AG04450 (cell line): ENCODE measurements at regions not wholly inside any gene's neighbourhood (a gene's known extent, or its start where the extent isn't known, plus 50 kb on each side); places are given as distances from the start of the nearest gene placed in this dataset.

Source experiments
- CTCF ChIA-PET: fragments of 300-600, 350-600 bp; formaldehyde crosslinking; extraction: SDS; loops from one replicate; lab custom pipeline; 2022; ENCODE audit warnings: antibody characterized with exemption, inconsistent platforms; lab: Charles Lee
- POLR2A ChIA-PET: fragments of 350-600 bp; formaldehyde crosslinking; extraction: SDS; loops from one replicate; lab custom pipeline; 2021; ENCODE audit warnings: antibody characterized with exemption, inconsistent platforms; lab: Yijun Ruan, JAX
- DNase-seq: peaks from one replicate; pipeline ENCODE4 v3.0.0-alpha.2; 2011; ENCODE audit warnings: low read depth, low spot score
- H3K27ac ChIP-seq: one replicate; pipeline ENCODE4 v1.5.1; 2012; ENCODE audit warnings: low read depth, low read length, control low read depth
- H3K27me3 ChIP-seq: one replicate; pipeline ENCODE4 v1.6.0; 2012; ENCODE audit warnings: low read length; ENCODE audit not compliant: control insufficient read depth, insufficient read depth
- H3K4me3 ChIP-seq: 2 replicates; pipeline ENCODE4 v1.5.1; 2011; ENCODE audit warnings: mild to moderate bottlenecking, low read depth, low read length, control low read depth
- H3K9me3 ChIP-seq: 2 replicates; pipeline ENCODE4 v1.5.1; 2012; ENCODE audit warnings: low read length; ENCODE audit not compliant: control insufficient read depth, insufficient read depth
- TF ChIP-seq, protein P1 (sequence below): IDR thresholded peaks from 2 replicates; pipeline ENCODE4 v1.5.1; 2011; ENCODE audit warnings: low read depth, low read length, control low read depth, inconsistent platforms

DNA sequence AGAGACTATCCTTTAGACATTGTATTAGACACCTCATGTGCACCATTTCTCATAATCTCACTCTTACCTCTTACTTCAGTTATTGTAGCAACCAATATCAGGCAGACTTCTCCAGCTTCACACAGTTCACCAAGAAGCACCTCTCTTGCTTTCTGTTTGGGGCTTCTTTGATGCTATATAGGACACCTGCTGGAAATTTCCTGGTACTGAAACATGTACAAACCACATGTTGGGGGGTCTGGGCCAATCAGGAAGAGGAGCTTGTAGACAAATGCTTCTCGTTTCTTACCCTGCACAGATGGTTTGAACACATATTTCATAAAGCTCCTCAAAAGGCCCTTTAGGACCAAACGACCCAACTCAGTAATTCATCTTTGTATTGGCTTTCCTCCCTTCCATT, 212.1 kb downstream of the IZUMO3 start:
- ChIA-PET CTCF (no interaction called here), POLR2A (no interaction called here)
- Histone ChIP-seq H3K27ac (no peak overlapping the region), H3K4me3 (no peak overlapping the region), H3K27me3 (no peaks in the 10 kb centered on the region), H3K9me3 (peaks cover 3% of the 10 kb centered on the region; the same call in 1 of the 2 replicates)
- DNase-seq = no peak
- TF ChIP-seq, protein P1, sequence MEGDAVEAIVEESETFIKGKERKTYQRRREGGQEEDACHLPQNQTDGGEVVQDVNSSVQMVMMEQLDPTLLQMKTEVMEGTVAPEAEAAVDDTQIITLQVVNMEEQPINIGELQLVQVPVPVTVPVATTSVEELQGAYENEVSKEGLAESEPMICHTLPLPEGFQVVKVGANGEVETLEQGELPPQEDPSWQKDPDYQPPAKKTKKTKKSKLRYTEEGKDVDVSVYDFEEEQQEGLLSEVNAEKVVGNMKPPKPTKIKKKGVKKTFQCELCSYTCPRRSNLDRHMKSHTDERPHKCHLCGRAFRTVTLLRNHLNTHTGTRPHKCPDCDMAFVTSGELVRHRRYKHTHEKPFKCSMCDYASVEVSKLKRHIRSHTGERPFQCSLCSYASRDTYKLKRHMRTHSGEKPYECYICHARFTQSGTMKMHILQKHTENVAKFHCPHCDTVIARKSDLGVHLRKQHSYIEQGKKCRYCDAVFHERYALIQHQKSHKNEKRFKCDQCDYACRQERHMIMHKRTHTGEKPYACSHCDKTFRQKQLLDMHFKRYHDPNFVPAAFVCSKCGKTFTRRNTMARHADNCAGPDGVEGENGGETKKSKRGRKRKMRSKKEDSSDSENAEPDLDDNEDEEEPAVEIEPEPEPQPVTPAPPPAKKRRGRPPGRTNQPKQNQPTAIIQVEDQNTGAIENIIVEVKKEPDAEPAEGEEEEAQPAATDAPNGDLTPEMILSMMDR = no peak

DNA sequence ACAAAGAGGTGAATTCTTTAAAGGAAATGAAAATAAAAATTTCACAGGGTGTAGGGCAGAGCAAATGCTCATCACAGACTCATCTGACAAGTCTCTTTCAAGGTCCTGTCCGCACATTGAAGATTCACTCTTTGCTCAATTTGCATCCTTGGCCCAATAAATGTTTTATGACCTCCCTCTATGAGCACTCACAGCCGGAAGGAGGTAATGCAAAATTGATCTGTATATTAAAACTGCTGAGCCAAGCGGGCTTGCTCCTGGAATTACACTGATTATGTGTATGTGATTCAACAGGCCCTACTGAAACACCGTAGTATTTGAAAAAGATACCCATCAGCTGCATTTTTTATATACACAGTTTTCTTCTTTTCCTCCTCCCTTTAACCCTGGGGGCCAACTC, 246.8 kb downstream of the IZUMO3 start:
- H3K4me3 ChIP-seq = no peak overlapping the region
- H3K27ac ChIP-seq = no peak overlapping the region
- CTCF ChIA-PET = interaction anchor here (0.6 kb wide), 1 partner anchor 1820 kb away, joined by 5 read pairs; no protein-coding TSS in a partner anchor
- TF ChIP-seq, protein P1 = no peak
- peaks cover 4% of the 10 kb centered on the region for H3K9me3 ChIP-seq
- DNase-seq = no peak
- POLR2A ChIA-PET = no interaction called here
- H3K27me3 ChIP-seq = no peaks in the 10 kb centered on the region

DNA sequence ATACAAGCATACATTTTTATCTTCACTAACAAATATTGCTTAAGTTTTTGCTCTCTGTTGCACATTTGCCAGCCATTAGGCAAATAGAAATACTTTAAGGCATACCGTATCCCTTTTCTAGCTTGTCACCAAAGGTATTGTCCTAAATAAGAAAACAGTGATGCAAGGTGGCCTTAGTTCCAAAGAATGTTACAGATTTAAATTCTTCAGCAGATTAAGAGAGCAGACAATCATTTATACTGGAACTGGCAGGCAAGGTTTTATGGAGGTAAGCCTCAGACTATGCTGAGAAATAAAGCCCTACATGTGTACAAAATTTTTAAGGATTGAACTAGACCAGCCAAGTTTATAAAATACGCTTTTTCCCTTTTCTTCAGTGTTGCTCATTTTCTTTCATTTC, 247.8 kb downstream of the IZUMO3 start:
- ChIA-PET POLR2A (no interaction called here), CTCF (no interaction called here)
- Histone ChIP-seq H3K9me3 (peaks cover 4% of the 10 kb centered on the region), H3K27me3 (no peaks in the 10 kb centered on the region), H3K4me3 (no peak overlapping the region), H3K27ac (no peak overlapping the region)
- no peak for DNase-seq
- TF ChIP-seq, protein P1 = no peak

DNA sequence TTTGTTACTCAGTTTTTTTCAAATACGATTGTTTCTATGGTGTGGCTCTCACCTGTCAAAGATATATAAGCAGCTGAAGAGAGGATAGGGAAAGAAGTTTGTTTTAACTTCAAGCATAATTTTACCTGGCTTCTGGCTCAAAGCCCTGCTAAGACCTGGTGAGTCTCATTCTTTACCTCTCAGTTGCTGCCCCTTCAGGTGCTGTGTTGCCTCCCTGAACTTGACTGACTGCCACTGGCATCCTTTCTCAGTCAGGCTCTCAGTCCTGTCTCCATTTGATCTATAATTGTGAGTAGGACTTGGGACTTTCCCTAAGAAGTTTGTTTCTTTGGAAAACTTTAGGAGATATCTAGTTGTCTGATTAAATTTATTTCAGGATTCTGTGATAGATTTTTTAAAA, 249.6 kb downstream of the IZUMO3 start:
- DNase-seq = no peak
- ChIA-PET POLR2A (no interaction called here), CTCF (no interaction called here)
- TF ChIP-seq, protein P1 = no peak
- Histone ChIP-seq H3K27me3 (no peaks in the 10 kb centered on the region), H3K9me3 (peaks cover 4% of the 10 kb centered on the region), H3K4me3 (no peak overlapping the region), H3K27ac (no peak overlapping the region)

DNA sequence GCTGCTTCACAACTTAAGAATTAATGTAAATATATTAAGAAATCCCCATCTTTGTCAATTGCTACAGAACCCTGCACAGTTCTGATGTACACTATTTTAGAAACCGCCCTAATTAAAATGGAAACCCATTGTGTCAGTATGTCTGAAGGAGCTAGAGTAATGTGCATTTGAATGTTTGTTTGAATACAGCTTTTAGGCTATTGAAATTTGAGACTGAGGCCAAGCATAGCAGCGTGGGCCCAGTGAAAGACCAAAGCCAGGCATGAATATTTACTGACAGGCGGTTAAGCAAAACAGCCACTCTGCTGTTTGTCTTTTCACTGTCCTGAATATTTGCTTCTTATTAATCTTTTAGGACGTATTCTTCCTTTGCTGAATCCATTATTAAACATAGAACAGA, 252.3 kb downstream of the IZUMO3 start:
- ChIA-PET CTCF (no interaction called here), POLR2A (no interaction called here)
- H3K27ac ChIP-seq = no peak overlapping the region
- TF ChIP-seq, protein P1 = no peak
- no peak for DNase-seq
- H3K4me3 ChIP-seq = no peak overlapping the region
- no peaks in the 10 kb centered on the region for H3K27me3 ChIP-seq
- H3K9me3 ChIP-seq = peaks cover 8% of the 10 kb centered on the region; the same call in 1 of the 2 replicates
